ENCODE measurements at regions not wholly inside any gene's neighbourhood (a gene's known extent, or its start where the extent isn't known, plus 50 kb on each side); places are given as distances from the start of the nearest gene placed in this dataset.

- Mint-ChIP-seq H3K9me3 (no peaks in the 10 kb centered on the region), H3K4me1 (no peaks in the 10 kb centered on the region), H3K36me3 (ENCODE audit: low read depth) (no peaks in the 10 kb centered on the region), H3K4me3 (no peak overlapping the region), H3K27ac (no peak overlapping the region), H3K27me3 (peaks cover 9% of the 10 kb centered on the region)
- no peak for DNase-seq
- intact Hi-C loops (cut with micrococcal nuclease) = no loop called here
Observed at GRCh38 chr5:57791875-57792274, 309.3 kb upstream of the ACTBL2 start.

- H3K9me3 Mint-ChIP-seq = no peaks in the 10 kb centered on the region
- H3K4me1 Mint-ChIP-seq = no peaks in the 10 kb centered on the region
- no peaks in the 10 kb centered on the region for H3K36me3 Mint-ChIP-seq (ENCODE audit: low read depth)
- DNase-seq = no peak
- H3K27me3 Mint-ChIP-seq = peaks cover 7% of the 10 kb centered on the region
- H3K27ac Mint-ChIP-seq = no peak overlapping the region
- H3K4me3 Mint-ChIP-seq = no peak overlapping the region
- intact Hi-C loops (cut with micrococcal nuclease) = no loop called here
Observed at GRCh38 chr5:57785946-57786345, 303.3 kb upstream of the ACTBL2 start.

GRCh38 chr5:57784121-57784520 is 301.5 kb upstream of the ACTBL2 start:
- Mint-ChIP-seq H3K4me3 (no peak overlapping the region), H3K9me3 (no peaks in the 10 kb centered on the region), H3K27me3 (peaks cover 8% of the 10 kb centered on the region), H3K27ac (no peak overlapping the region), H3K36me3 (ENCODE audit: low read depth) (no peaks in the 10 kb centered on the region), H3K4me1 (no peaks in the 10 kb centered on the region)
- DNase-seq = no peak
- intact Hi-C loops (cut with micrococcal nuclease) = no loop called here

- no peak for DNase-seq
- Mint-ChIP-seq H3K27me3 (peaks cover 8% of the 10 kb centered on the region), H3K4me3 (no peak overlapping the region), H3K36me3 (ENCODE audit: low read depth) (no peaks in the 10 kb centered on the region), H3K4me1 (no peaks in the 10 kb centered on the region), H3K9me3 (no peaks in the 10 kb centered on the region), H3K27ac (no peak overlapping the region)
- intact Hi-C loops (cut with micrococcal nuclease) = no loop called here
Observed at GRCh38 chr5:57783693-57784092, 301.1 kb upstream of the ACTBL2 start.

- Mint-ChIP-seq H3K36me3 (ENCODE audit: low read depth) (no peaks in the 10 kb centered on the region), H3K27me3 (peaks cover 11% of the 10 kb centered on the region), H3K4me3 (no peak overlapping the region), H3K9me3 (no peaks in the 10 kb centered on the region), H3K4me1 (no peaks in the 10 kb centered on the region), H3K27ac (no peak overlapping the region)
- DNase-seq = no peak
- intact Hi-C loops (cut with micrococcal nuclease) = no loop called here
Observed at GRCh38 chr5:57780961-57781325, 298.3 kb upstream of the ACTBL2 start.

- Mint-ChIP-seq H3K4me3 (no peak overlapping the region), H3K9me3 (no peaks in the 10 kb centered on the region), H3K27me3 (peaks cover 11% of the 10 kb centered on the region), H3K27ac (no peak overlapping the region), H3K4me1 (no peaks in the 10 kb centered on the region), H3K36me3 (ENCODE audit: low read depth) (no peaks in the 10 kb centered on the region)
- intact Hi-C loops (cut with micrococcal nuclease) = no loop called here
- DNase-seq = no peak
Observed at GRCh38 chr5:57780306-57780960, 297.8 kb upstream of the ACTBL2 start.

- Mint-ChIP-seq H3K27me3 (peaks cover 11% of the 10 kb centered on the region), H3K27ac (no peak overlapping the region), H3K4me1 (no peaks in the 10 kb centered on the region), H3K4me3 (no peak overlapping the region), H3K36me3 (ENCODE audit: low read depth) (no peaks in the 10 kb centered on the region), H3K9me3 (no peaks in the 10 kb centered on the region)
- intact Hi-C loops (cut with micrococcal nuclease) = loop anchor here (1.0 to 5.0 kb wide), 3 partner anchors 282 to 681 kb away; partner anchors contain the start of gene PLK2
- DNase-seq = peak; percentile 71
Observed at GRCh38 chr5:57779383-57780223, 297.0 kb upstream of the ACTBL2 start.

GRCh38 chr5:57778501-57779091 is 296.0 kb upstream of the ACTBL2 start:
- intact Hi-C loops (cut with micrococcal nuclease) = loop anchor here (1.0 to 5.0 kb wide), 3 partner anchors 281 to 682 kb away; partner anchors contain the start of gene PLK2
- H3K27ac Mint-ChIP-seq = no peak overlapping the region
- DNase-seq = no peak
- H3K4me1 Mint-ChIP-seq = no peaks in the 10 kb centered on the region
- no peak overlapping the region for H3K4me3 Mint-ChIP-seq
- H3K36me3 Mint-ChIP-seq (ENCODE audit: low read depth) = no peaks in the 10 kb centered on the region
- peaks cover 11% of the 10 kb centered on the region for H3K27me3 Mint-ChIP-seq
- H3K9me3 Mint-ChIP-seq = no peaks in the 10 kb centered on the region

GRCh38 chr5:57777174-57777581 is 294.6 kb upstream of the ACTBL2 start:
- no peak overlapping the region for H3K4me3 Mint-ChIP-seq
- DNase-seq = no peak
- H3K4me1 Mint-ChIP-seq = no peaks in the 10 kb centered on the region
- H3K36me3 Mint-ChIP-seq (ENCODE audit: low read depth) = no peaks in the 10 kb centered on the region
- H3K27ac Mint-ChIP-seq = no peak overlapping the region
- H3K27me3 Mint-ChIP-seq = peaks cover 11% of the 10 kb centered on the region
- intact Hi-C loops (cut with micrococcal nuclease) = loop anchor here (5.0 kb wide), 1 partner anchor 280 kb away; no protein-coding TSS in a partner anchor
- no peaks in the 10 kb centered on the region for H3K9me3 Mint-ChIP-seq

GRCh38 chr5:57776035-57776434 is 293.4 kb upstream of the ACTBL2 start:
- H3K27ac Mint-ChIP-seq = no peak overlapping the region
- no peaks in the 10 kb centered on the region for H3K9me3 Mint-ChIP-seq
- no peak for DNase-seq
- no peaks in the 10 kb centered on the region for H3K4me1 Mint-ChIP-seq
- H3K36me3 Mint-ChIP-seq (ENCODE audit: low read depth) = no peaks in the 10 kb centered on the region
- peaks cover 9% of the 10 kb centered on the region for H3K27me3 Mint-ChIP-seq
- intact Hi-C loops (cut with micrococcal nuclease) = loop anchor here (5.0 kb wide), 1 partner anchor 279 kb away; no protein-coding TSS in a partner anchor
- H3K4me3 Mint-ChIP-seq = no peak overlapping the region

GRCh38 chr5:57774439-57774838 is 291.8 kb upstream of the ACTBL2 start:
- Mint-ChIP-seq H3K27ac (no peak overlapping the region), H3K4me1 (no peaks in the 10 kb centered on the region), H3K9me3 (no peaks in the 10 kb centered on the region), H3K27me3 (peaks cover 8% of the 10 kb centered on the region), H3K36me3 (ENCODE audit: low read depth) (no peaks in the 10 kb centered on the region), H3K4me3 (no peak overlapping the region)
- intact Hi-C loops (cut with micrococcal nuclease) = no loop called here
- no peak for DNase-seq

- no peaks in the 10 kb centered on the region for H3K4me1 Mint-ChIP-seq
- intact Hi-C loops (cut with micrococcal nuclease) = no loop called here
- H3K27ac Mint-ChIP-seq = no peak overlapping the region
- no peak for DNase-seq
- peaks cover 11% of the 10 kb centered on the region for H3K27me3 Mint-ChIP-seq
- no peaks in the 10 kb centered on the region for H3K36me3 Mint-ChIP-seq (ENCODE audit: low read depth)
- no peak overlapping the region for H3K4me3 Mint-ChIP-seq
- no peaks in the 10 kb centered on the region for H3K9me3 Mint-ChIP-seq
Observed at GRCh38 chr5:57772512-57772911, 289.9 kb upstream of the ACTBL2 start.

GRCh38 chr5:57770039-57770438 is 287.4 kb upstream of the ACTBL2 start:
- no peak overlapping the region for H3K27ac Mint-ChIP-seq
- DNase-seq = no peak
- no peaks in the 10 kb centered on the region for H3K9me3 Mint-ChIP-seq
- peaks cover 6% of the 10 kb centered on the region for H3K27me3 Mint-ChIP-seq
- no peaks in the 10 kb centered on the region for H3K4me1 Mint-ChIP-seq
- H3K4me3 Mint-ChIP-seq = no peak overlapping the region
- intact Hi-C loops (cut with micrococcal nuclease) = no loop called here
- H3K36me3 Mint-ChIP-seq (ENCODE audit: low read depth) = no peaks in the 10 kb centered on the region

GRCh38 chr5:57768745-57769144 is 286.1 kb upstream of the ACTBL2 start:
- DNase-seq = no peak
- Mint-ChIP-seq H3K36me3 (ENCODE audit: low read depth) (no peaks in the 10 kb centered on the region), H3K27ac (no peak overlapping the region), H3K9me3 (no peaks in the 10 kb centered on the region), H3K4me3 (no peak overlapping the region), H3K4me1 (no peaks in the 10 kb centered on the region), H3K27me3 (peaks cover 6% of the 10 kb centered on the region)
- intact Hi-C loops (cut with micrococcal nuclease) = no loop called here

Data from activated CD4-positive, alpha-beta T cell treated with anti-CD3 and anti-CD28 coated beads, Interleukin-2, amount 10 ng/mL, durations not matched to agents 24 days and 14 days (primary cell).